PC-9 (cell line): ENCODE measurements at regions not wholly inside any gene's neighbourhood (a gene's known extent, or its start where the extent isn't known, plus 50 kb on each side); places are given as distances from the start of the nearest gene placed in this dataset.
A peak's percentile ranks its signal among the peaks of the same experiment; 100 is the strongest.

Source experiments
- BruUV-seq: library from RNA; stranded (reverse); fragments of 400-500 nt; replicated peaks from 2 replicates; lab custom pipeline; 2021; lab: Mats Ljungman, UMichigan
- CTCF ChIA-PET: fragments of 300-600 bp; sonication (Branson Sonifier 250); formaldehyde crosslinking; loops from one replicate; lab custom pipeline; 2022; ENCODE audit warnings: antibody characterized with exemption; lab: Charles Lee
- POLR2A ChIA-PET: fragments of 300-600 bp; sonication (Branson Sonifier 250); formaldehyde crosslinking; loops from one replicate; lab custom pipeline; 2022; ENCODE audit warnings: antibody characterized with exemption; ENCODE audit not compliant: unreplicated experiment; lab: Charles Lee
- DNase-seq, 2 experiments: peaks; one replicate each; pipeline versions ENCODE4 v3.0.0 to v3.0.0-alpha.2; 2015 to 2022; ENCODE audit warnings: mixed read lengths in 1 of 2
- H2AFZ ChIP-seq: fragments of 200-600 bp; sonication (generic); 2 replicates; pipeline ENCODE4 v1.8.1; 2017; ENCODE audit warnings: antibody characterized with exemption
- H3F3A ChIP-seq: fragments of 200-600 bp; sonication (generic); 2 replicates; pipeline ENCODE4 v1.8.1; 2017; ENCODE audit warnings: antibody characterized with exemption, mild to moderate bottlenecking, low read depth; ENCODE audit not compliant: insufficient read depth
- H3K27ac ChIP-seq: fragments of 200-600 bp; sonication (generic); 2 replicates; pipeline ENCODE4 v1.6.1; 2016; ENCODE audit warnings: mixed run types
- H3K27me3 ChIP-seq: fragments of 200-600 bp; sonication (generic); 2 replicates; pipeline ENCODE4 v1.6.1; 2016; ENCODE audit warnings: low read depth, mixed run types; ENCODE audit not compliant: insufficient read depth
- H3K36me3 ChIP-seq: fragments of 200-600 bp; sonication (generic); 2 replicates; pipeline ENCODE4 v1.6.1; 2016; ENCODE audit warnings: low read depth, mixed run types
- H3K4me1 ChIP-seq: fragments of 200-600 bp; sonication (generic); replicated peaks from 2 replicates; pipeline ENCODE4 v1.6.1; 2016; ENCODE audit warnings: mixed run types; ENCODE audit not compliant: insufficient read depth
- H3K4me2 ChIP-seq: fragments of 200-600 bp; sonication (generic); 2 replicates; pipeline ENCODE4 v1.6.1; 2017; ENCODE audit warnings: mixed run types
- H3K4me3 ChIP-seq: fragments of 200-600 bp; sonication (generic); 2 replicates; pipeline ENCODE4 v1.6.1; 2016; ENCODE audit warnings: mixed run types
- H3K79me2 ChIP-seq: fragments of 200-600 bp; sonication (generic); 2 replicates; pipeline ENCODE4 v1.6.1; 2017; ENCODE audit warnings: low read depth, mixed run types
- H3K9me2 ChIP-seq: fragments of 200-600 bp; sonication (generic); 2 replicates; pipeline ENCODE4 v1.8.1; 2017; ENCODE audit warnings: mild to moderate bottlenecking; ENCODE audit not compliant: insufficient read depth
- H3K9me3 ChIP-seq: fragments of 200-600 bp; sonication (generic); 2 replicates; pipeline ENCODE4 v1.8.1; 2016; ENCODE audit warnings: low read depth; ENCODE audit not compliant: insufficient read depth
- H4K20me1 ChIP-seq: fragments of 200-600 bp; sonication (generic); 2 replicates; pipeline ENCODE4 v1.8.1; 2017; ENCODE audit not compliant: insufficient read depth
- CTCF ChIP-seq: fragments of 200-600 bp; sonication (generic); conservative IDR thresholded peaks from 2 replicates; pipeline ENCODE4 v1.6.1; 2017; ENCODE audit warnings: mixed run types, antibody characterized with exemption, mild to moderate bottlenecking, moderate library complexity
- EZH2 ChIP-seq: fragments of 200-600 bp; sonication (generic); IDR thresholded peaks from 2 replicates; pipeline ENCODE4 v1.8.0; 2017; ENCODE audit warnings: antibody characterized with exemption, low read depth
- intact Hi-C: fragments of 100-400 bp; cut with micrococcal nuclease; formaldehyde crosslinking; loops from one replicate; pipeline ENCODE4 v1.10.0; 2022; ENCODE audit not compliant: unreplicated experiment

DNA sequence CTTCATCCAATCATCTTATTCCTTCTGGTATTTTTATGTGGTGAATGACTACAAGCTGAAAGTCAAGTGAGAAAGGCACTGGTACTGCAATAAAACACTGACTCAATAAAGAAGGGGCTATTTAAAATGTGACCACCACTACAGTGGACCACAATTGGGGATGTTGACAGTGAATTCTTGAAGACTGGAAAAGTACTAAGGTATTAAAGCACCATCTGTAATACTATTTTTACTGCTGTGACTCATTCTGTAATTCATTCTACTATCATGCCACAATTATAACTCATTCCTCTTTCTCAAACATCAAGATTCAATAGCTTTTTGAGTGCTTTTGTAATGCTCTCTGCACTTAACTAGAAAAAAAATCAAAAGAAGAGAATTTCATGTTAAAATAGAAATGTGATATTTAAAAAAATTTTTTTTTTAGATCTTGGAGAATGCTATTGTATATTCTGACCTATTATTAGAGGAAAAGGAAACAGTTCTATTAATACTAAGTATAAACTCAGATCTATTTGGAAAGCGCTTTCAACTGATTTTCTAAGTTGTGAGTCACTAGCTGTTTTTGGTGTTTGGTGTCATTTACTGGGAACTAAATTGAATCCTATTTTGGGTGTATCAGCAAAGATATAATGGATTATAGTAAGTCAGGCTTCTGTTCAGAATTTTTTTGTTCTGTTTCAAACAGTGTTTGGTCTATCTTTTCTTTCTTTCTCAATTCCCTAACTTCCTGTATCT lies 104.7 kb upstream of the TMEM170B start:
- intact Hi-C loops, result no loop called here
- BruUV-seq, result no TSS peak
- Histone ChIP-seq H3K27me3 (no peaks in the 10 kb centered on the region), H3K27ac (peak overlapping the region; percentile 87), H3K79me2 (no peaks in the 10 kb centered on the region), H3K4me3 (no peak overlapping the region), H3K36me3 (no peaks in the 10 kb centered on the region), H4K20me1 (no peaks in the 10 kb centered on the region), H3F3A (peaks cover 37% of the 10 kb centered on the region), H3K4me2 (peak overlapping the region; percentile 54), H2AFZ (no peak overlapping the region), H3K9me3 (no peaks in the 10 kb centered on the region), H3K4me1 (peaks cover 71% of the 10 kb centered on the region), H3K9me2 (no peaks in the 10 kb centered on the region)
- ChIA-PET POLR2A (interaction anchor here (0.6 to 0.7 kb wide), 4 partner anchors 19 to 210 kb away, joined by 3 to 10 read pairs (median 7); no protein-coding TSS in a partner anchor), CTCF (interaction anchor here (0.6 to 1.9 kb wide), 4 partner anchors 8 to 864 kb away, joined by 3 to 7 read pairs (median 3); no protein-coding TSS in a partner anchor)
- no peak for TF ChIP-seq CTCF
- TF ChIP-seq EZH2, result no peak
- DNase-seq, result peak in 1 of 2 experiments; percentile 65

- H3K9me2 ChIP-seq, result no peaks in the 10 kb centered on the region
- no peaks in the 10 kb centered on the region for H3K27me3 ChIP-seq
- H3K9me3 ChIP-seq, result no peaks in the 10 kb centered on the region
- H3K27ac ChIP-seq, result peak overlapping the region; percentile 87
- intact Hi-C loops, result no loop called here
- no peaks in the 10 kb centered on the region for H4K20me1 ChIP-seq
- no peaks in the 10 kb centered on the region for H3K36me3 ChIP-seq
- H3K79me2 ChIP-seq, result no peaks in the 10 kb centered on the region
- no TSS peak for BruUV-seq
- no peak for TF ChIP-seq CTCF
- no peak for TF ChIP-seq EZH2
- ChIA-PET CTCF (interaction anchor here (0.6 kb wide), 1 partner anchor 865 kb away, joined by 3 read pairs; no protein-coding TSS in a partner anchor), POLR2A (interaction anchor here (0.6 kb wide), 1 partner anchor 209 kb away, joined by 10 read pairs; no protein-coding TSS in a partner anchor)
- no peak overlapping the region for H2AFZ ChIP-seq
- H3K4me1 ChIP-seq, result peaks cover 79% of the 10 kb centered on the region
- H3K4me3 ChIP-seq, result no peak overlapping the region
- peaks cover 37% of the 10 kb centered on the region for H3F3A ChIP-seq
- DNase-seq, result no peak
- H3K4me2 ChIP-seq, result no peak overlapping the region
These were observed 105.5 kb upstream of the TMEM170B start for GRCh38 chr6:11432091-11432490.

DNA sequence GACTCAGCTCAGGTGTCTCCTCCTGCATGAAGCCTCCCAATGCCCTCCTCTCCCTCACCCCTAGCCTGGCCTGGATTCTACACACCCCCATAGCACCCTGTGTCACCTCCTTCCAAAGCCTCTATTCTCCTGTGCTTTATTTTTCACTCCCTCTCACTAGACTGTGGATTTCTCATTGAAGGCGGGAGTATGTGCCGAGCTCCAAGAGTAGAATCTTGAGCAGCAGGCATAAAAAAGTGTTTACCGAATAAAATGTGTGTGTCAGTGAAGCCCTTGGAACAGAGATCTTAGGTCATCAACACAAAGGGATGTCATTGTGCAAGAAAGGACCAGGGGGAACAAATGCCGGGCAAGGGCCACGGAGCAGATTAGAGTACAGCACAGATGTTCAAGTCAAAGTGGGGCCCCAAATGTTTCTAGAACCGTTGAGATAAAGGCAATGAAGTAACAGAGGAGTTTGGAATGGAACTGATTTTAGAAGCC lies 106.1 kb upstream of the TMEM170B start:
- Histone ChIP-seq H3K79me2 (no peaks in the 10 kb centered on the region), H3K27ac (no peak overlapping the region), H4K20me1 (no peaks in the 10 kb centered on the region), H3K9me3 (no peaks in the 10 kb centered on the region), H3K27me3 (no peaks in the 10 kb centered on the region), H3K9me2 (no peaks in the 10 kb centered on the region), H3K4me1 (peaks cover 85% of the 10 kb centered on the region), H2AFZ (no peak overlapping the region), H3F3A (peaks cover 37% of the 10 kb centered on the region), H3K4me3 (no peak overlapping the region), H3K4me2 (no peak overlapping the region), H3K36me3 (no peaks in the 10 kb centered on the region)
- intact Hi-C loops, result no loop called here
- TF ChIP-seq EZH2 (no peak), CTCF (no peak)
- BruUV-seq, result no TSS peak
- CTCF ChIA-PET, result interaction anchor here (0.6 kb wide), 1 partner anchor 342 kb away, joined by 3 read pairs; no protein-coding TSS in a partner anchor
- no peak for DNase-seq
- POLR2A ChIA-PET, result interaction anchor here (0.7 kb wide), 1 partner anchor 17 kb away, joined by 13 read pairs; no protein-coding TSS in a partner anchor
